Endothelial cell of umbilical vein (primary cell): ENCODE measurements at regions not wholly inside any gene's neighbourhood (a gene's known extent, or its start where the extent isn't known, plus 50 kb on each side); places are given as distances from the start of the nearest gene placed in this dataset.

Experiments used
- BruUV-seq: library from RNA; stranded (reverse); fragments of 400-500 nt; replicated peaks from 2 replicates; lab custom pipeline; 2021; lab: Mats Ljungman, UMichigan
- CTCF ChIA-PET: fragments of 300-600, 350-600 bp; sonication (Branson Sonifier 250); formaldehyde crosslinking; loops from one replicate; lab custom pipeline; 2021; ENCODE audit warnings: antibody characterized with exemption, inconsistent platforms; lab: Charles Lee
- POLR2A ChIA-PET: fragments of 300-600, 350-600 bp; sonication (Branson Sonifier 250); formaldehyde crosslinking; loops from one replicate; lab custom pipeline; 2021; ENCODE audit warnings: antibody characterized with exemption, inconsistent platforms; lab: Charles Lee
- DNase-seq: peaks from one replicate; pipeline ENCODE4 v3.0.0-alpha.2; 2011; ENCODE audit warnings: low read depth, low spot score
- FAIRE-seq: peaks from 2 replicates; lab custom pipeline; 2011; peaks lifted over from hg19 to GRCh38; lab: Jason Lieb, UNC
- H2AFZ ChIP-seq: 2 replicates; pipeline ENCODE4 v1.6.0; 2012; ENCODE audit warnings: low read depth, low read length, control low read depth, inconsistent platforms
- H3K27ac ChIP-seq: 2 replicates; pipeline ENCODE4 v1.5.1; 2011; ENCODE audit warnings: low read depth, mild to moderate bottlenecking, control low read depth, low read length, moderate library complexity; ENCODE audit not compliant: insufficient read depth
- H3K27me3 ChIP-seq, 2 experiments: 2 replicates each; pipeline versions ENCODE4 v1.6.0 to v1.6.1; 2011; ENCODE audit warnings: low read length in 2 of 2, mixed read lengths in 1 of 2; ENCODE audit not compliant: control insufficient read depth in 2 of 2, insufficient read depth in 2 of 2
- H3K36me3 ChIP-seq, 2 experiments: 2 replicates in 1 of 2; 3 replicates in 1 of 2; pipeline ENCODE4 v1.5.1; 2011; ENCODE audit warnings: low read length in 2 of 2, mild to moderate bottlenecking in 1 of 2, moderate library complexity in 1 of 2; ENCODE audit not compliant: control insufficient read depth in 2 of 2, insufficient read depth in 2 of 2; ENCODE audit errors: extremely low read depth in 1 of 2
- H3K4me1 ChIP-seq: 3 replicates; pipeline ENCODE4 v1.5.1; 2011; ENCODE audit warnings: mild to moderate bottlenecking, low read length; ENCODE audit not compliant: control insufficient read depth, insufficient read depth; ENCODE audit errors: extremely low read depth
- H3K4me2 ChIP-seq: 2 replicates; pipeline ENCODE4 v1.6.1; 2011; ENCODE audit warnings: low read length, control low read depth, mixed read lengths; ENCODE audit not compliant: insufficient read depth
- H3K4me3 ChIP-seq, 3 experiments: fragments of 200-600 bp in 1 of 3; sonication (generic), shearing (Covaris generic) in 1 of 3; replicated peaks in 1 of 3; 2 replicates each; pipeline ENCODE4 v1.5.1; 2011 to 2016; ENCODE audit warnings: control low read depth in 3 of 3, low read length in 3 of 3, mild to moderate bottlenecking in 2 of 3, inconsistent platforms in 1 of 3, low read depth in 1 of 3, moderate library complexity in 1 of 3; ENCODE audit not compliant: insufficient read depth in 1 of 3
- H3K79me2 ChIP-seq: 2 replicates; pipeline ENCODE4 v1.6.0; 2012; ENCODE audit warnings: low read length, inconsistent platforms; ENCODE audit not compliant: control insufficient read depth, insufficient read depth
- H3K9ac ChIP-seq: replicated peaks from 2 replicates; pipeline ENCODE3; 2011; ENCODE audit warnings: low read length, control low read depth; ENCODE audit not compliant: insufficient read depth; ENCODE audit errors: extremely low read depth
- H3K9me1 ChIP-seq: replicated peaks from 3 replicates; pipeline ENCODE4 v1.6.0; 2011; ENCODE audit warnings: mild to moderate bottlenecking, low read length; ENCODE audit not compliant: control insufficient read depth, insufficient read depth; ENCODE audit errors: extremely low read depth
- H3K9me3 ChIP-seq: replicated peaks from 2 replicates; pipeline ENCODE4 v1.5.1; 2012; ENCODE audit warnings: low read length, inconsistent platforms; ENCODE audit not compliant: control insufficient read depth, insufficient read depth
- H4K20me1 ChIP-seq: replicated peaks from 2 replicates; pipeline ENCODE3; 2011; ENCODE audit warnings: mild to moderate bottlenecking, low read length; ENCODE audit not compliant: control insufficient read depth, insufficient read depth; ENCODE audit errors: extremely low read depth
- EZH2 ChIP-seq: IDR thresholded peaks from 2 replicates; pipeline ENCODE4 v1.6.1; 2012; ENCODE audit warnings: borderline replicate concordance, low read depth, mild to moderate bottlenecking, moderate library complexity, low read length, inconsistent platforms; ENCODE audit not compliant: severe bottlenecking
- FOS ChIP-seq: IDR thresholded peaks from 2 replicates; pipeline ENCODE4 v1.6.1; 2011; ENCODE audit warnings: mild to moderate bottlenecking, low read length, moderate library complexity, borderline replicate concordance; ENCODE audit not compliant: insufficient read depth
- GATA2 ChIP-seq: IDR thresholded peaks from 2 replicates; pipeline ENCODE4 v1.7.0; 2011; ENCODE audit warnings: low read depth, mild to moderate bottlenecking, moderate library complexity, mixed read lengths, low read length; ENCODE audit not compliant: insufficient read length, insufficient read depth
- JUN ChIP-seq: IDR thresholded peaks from 2 replicates; pipeline ENCODE4 v1.6.1; 2011; ENCODE audit warnings: borderline replicate concordance, low read depth; ENCODE audit not compliant: insufficient read length, insufficient read depth
- MYC ChIP-seq: IDR thresholded peaks from one replicate; pipeline ENCODE4 v1.6.1; 2011; ENCODE audit warnings: mild to moderate bottlenecking, low read depth, low read length
- POLR2A ChIP-seq: IDR thresholded peaks from 2 replicates; pipeline ENCODE4 v1.6.1; 2012; ENCODE audit warnings: low read depth, mild to moderate bottlenecking, control low read depth, low read length
- POLR2AphosphoS5 ChIP-seq: IDR thresholded peaks from 2 replicates; pipeline ENCODE4 v1.6.1; 2012; ENCODE audit warnings: low read depth, mild to moderate bottlenecking, control low read depth, low read length, moderate library complexity; ENCODE audit not compliant: insufficient read depth
- dilution Hi-C: fragments of 300-500 bp; cut with MboI; formaldehyde crosslinking; loops from one replicate; pipeline ENCODE4 v1.15.0; 2019; ENCODE audit warnings: low sequenced_read_pairs; ENCODE audit not compliant: extremely low pct_ligation_motif_present
- intact Hi-C: fragments of 100-400 bp; cut with micrococcal nuclease; formaldehyde crosslinking; loops from one replicate; pipeline ENCODE4 v1.10.0; 2022
- TF ChIP-seq, protein P1 (sequence below): IDR thresholded peaks from 2 replicates; pipeline ENCODE4 v1.6.1; 2011; ENCODE audit not compliant: insufficient read depth, insufficient read length
- TF ChIP-seq, protein P2 (sequence below), 2 donors: IDR thresholded peaks; 1 replicate in 1 of 2; 2 replicates in 1 of 2; pipeline ENCODE4 v1.5.1; 2011; ENCODE audit warnings: low read length in 2 of 2, mild to moderate bottlenecking in 2 of 2, moderate library complexity in 2 of 2, control low read depth in 1 of 2, inconsistent platforms in 1 of 2, low read depth in 1 of 2; ENCODE audit not compliant: insufficient read depth in 1 of 2; ENCODE audit errors: extremely low read depth in 1 of 2

DNA sequence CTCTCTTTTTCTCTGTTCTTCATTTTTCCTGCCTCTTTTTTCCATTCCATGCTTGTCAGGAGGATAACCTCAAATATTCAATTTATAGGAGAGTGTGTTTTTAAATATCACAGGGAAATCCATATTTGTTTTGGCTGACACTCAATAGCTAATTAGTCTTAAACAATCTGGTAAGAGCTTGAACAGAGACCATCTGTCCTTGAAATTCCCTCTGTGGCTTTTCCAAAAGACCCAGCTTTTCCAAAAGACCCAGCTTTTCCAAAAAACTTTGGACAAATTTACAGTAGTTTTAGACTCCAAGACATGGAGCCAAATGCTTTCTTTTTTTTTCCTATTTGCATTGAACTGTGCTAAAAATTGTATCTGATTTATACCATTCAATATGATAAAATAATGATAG, 127.4 kb upstream of the FAM83B start:
- dilution Hi-C loops = no loop called here
- BruUV-seq = no TSS peak

More for the DNA sequence above, 127.4 kb upstream of the FAM83B start:
- Histone ChIP-seq H3K4me3 (no peak overlapping the region), H3K9me1 (no peaks in the 10 kb centered on the region), H3K36me3 (no peaks in the 10 kb centered on the region), H3K79me2 (no peaks in the 10 kb centered on the region), H3K4me1 (no peaks in the 10 kb centered on the region), H2AFZ (no peak overlapping the region), H3K9me3 (no peaks in the 10 kb centered on the region), H3K27ac (no peak overlapping the region), H3K9ac (no peak overlapping the region), H3K27me3 (peaks cover 0 to 2% of the 10 kb centered on the region in 2 experiments), H4K20me1 (no peaks in the 10 kb centered on the region), H3K4me2 (no peak overlapping the region)
- FAIRE-seq (no peak), DNase-seq (no peak)
- intact Hi-C loops = loop anchor here (2.0 to 5.0 kb wide), 2 partner anchors 522 to 732 kb away; no protein-coding TSS in a partner anchor
- TF ChIP-seq JUN (no peak), FOS (no peak), MYC (no peak), POLR2A (no peak), GATA2 (no peak), EZH2 (no peak), POLR2AphosphoS5 (no peak)
- TF ChIP-seq, protein P1, sequence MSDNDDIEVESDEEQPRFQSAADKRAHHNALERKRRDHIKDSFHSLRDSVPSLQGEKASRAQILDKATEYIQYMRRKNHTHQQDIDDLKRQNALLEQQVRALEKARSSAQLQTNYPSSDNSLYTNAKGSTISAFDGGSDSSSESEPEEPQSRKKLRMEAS = no peak
- TF ChIP-seq, protein P2, sequence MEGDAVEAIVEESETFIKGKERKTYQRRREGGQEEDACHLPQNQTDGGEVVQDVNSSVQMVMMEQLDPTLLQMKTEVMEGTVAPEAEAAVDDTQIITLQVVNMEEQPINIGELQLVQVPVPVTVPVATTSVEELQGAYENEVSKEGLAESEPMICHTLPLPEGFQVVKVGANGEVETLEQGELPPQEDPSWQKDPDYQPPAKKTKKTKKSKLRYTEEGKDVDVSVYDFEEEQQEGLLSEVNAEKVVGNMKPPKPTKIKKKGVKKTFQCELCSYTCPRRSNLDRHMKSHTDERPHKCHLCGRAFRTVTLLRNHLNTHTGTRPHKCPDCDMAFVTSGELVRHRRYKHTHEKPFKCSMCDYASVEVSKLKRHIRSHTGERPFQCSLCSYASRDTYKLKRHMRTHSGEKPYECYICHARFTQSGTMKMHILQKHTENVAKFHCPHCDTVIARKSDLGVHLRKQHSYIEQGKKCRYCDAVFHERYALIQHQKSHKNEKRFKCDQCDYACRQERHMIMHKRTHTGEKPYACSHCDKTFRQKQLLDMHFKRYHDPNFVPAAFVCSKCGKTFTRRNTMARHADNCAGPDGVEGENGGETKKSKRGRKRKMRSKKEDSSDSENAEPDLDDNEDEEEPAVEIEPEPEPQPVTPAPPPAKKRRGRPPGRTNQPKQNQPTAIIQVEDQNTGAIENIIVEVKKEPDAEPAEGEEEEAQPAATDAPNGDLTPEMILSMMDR (IDR thresholded peaks at IDR 0.05; ENCODE audit: extremely low read depth in 1 of 2, insufficient read depth in 1 of 2, low read depth in 1 of 2, low read length in 2 of 2) = no peak
- CTCF ChIA-PET = interaction anchor here (0.6 to 4.8 kb wide), 10 partner anchors 9 to 733 kb away, joined by 3 to 48 read pairs (median 4); no protein-coding TSS in a partner anchor
- POLR2A ChIA-PET = no interaction called here
